ENCODE measurements at regions not wholly inside any gene's neighbourhood (a gene's known extent, or its start where the extent isn't known, plus 50 kb on each side); places are given as distances from the start of the nearest gene placed in this dataset.

GRCh38 chr7:41336455-41336952 lies 366.4 kb downstream of the INHBA start:
- TF ChIP-seq, protein P1, sequence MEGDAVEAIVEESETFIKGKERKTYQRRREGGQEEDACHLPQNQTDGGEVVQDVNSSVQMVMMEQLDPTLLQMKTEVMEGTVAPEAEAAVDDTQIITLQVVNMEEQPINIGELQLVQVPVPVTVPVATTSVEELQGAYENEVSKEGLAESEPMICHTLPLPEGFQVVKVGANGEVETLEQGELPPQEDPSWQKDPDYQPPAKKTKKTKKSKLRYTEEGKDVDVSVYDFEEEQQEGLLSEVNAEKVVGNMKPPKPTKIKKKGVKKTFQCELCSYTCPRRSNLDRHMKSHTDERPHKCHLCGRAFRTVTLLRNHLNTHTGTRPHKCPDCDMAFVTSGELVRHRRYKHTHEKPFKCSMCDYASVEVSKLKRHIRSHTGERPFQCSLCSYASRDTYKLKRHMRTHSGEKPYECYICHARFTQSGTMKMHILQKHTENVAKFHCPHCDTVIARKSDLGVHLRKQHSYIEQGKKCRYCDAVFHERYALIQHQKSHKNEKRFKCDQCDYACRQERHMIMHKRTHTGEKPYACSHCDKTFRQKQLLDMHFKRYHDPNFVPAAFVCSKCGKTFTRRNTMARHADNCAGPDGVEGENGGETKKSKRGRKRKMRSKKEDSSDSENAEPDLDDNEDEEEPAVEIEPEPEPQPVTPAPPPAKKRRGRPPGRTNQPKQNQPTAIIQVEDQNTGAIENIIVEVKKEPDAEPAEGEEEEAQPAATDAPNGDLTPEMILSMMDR (IDR thresholded peaks at IDR 0.05; ENCODE audit: low read depth, low read length), result no peak
- no peak for TF ChIP-seq EZH2phosphoT487 (IDR thresholded peaks at IDR 0.05; ENCODE audit: low read depth)

Measured in OCI-LY3 (cell line).